Epithelial cell of proximal tubule (primary cell): ENCODE measurements at regions not wholly inside any gene's neighbourhood (a gene's known extent, or its start where the extent isn't known, plus 50 kb on each side); places are given as distances from the start of the nearest gene placed in this dataset.

Experiments used
- DNase-seq: peaks from one replicate; pipeline ENCODE4 v3.0.0-alpha.2; 2011; ENCODE audit warnings: low read depth
- H3K4me3 ChIP-seq: 2 replicates; pipeline ENCODE4 v1.5.1; 2011; ENCODE audit warnings: low read depth, mild to moderate bottlenecking, low read length
- TF ChIP-seq, protein P1 (sequence below): conservative IDR thresholded peaks from 2 replicates; pipeline ENCODE4 v1.5.1; 2012; ENCODE audit warnings: low read depth, mild to moderate bottlenecking, low read length

DNA sequence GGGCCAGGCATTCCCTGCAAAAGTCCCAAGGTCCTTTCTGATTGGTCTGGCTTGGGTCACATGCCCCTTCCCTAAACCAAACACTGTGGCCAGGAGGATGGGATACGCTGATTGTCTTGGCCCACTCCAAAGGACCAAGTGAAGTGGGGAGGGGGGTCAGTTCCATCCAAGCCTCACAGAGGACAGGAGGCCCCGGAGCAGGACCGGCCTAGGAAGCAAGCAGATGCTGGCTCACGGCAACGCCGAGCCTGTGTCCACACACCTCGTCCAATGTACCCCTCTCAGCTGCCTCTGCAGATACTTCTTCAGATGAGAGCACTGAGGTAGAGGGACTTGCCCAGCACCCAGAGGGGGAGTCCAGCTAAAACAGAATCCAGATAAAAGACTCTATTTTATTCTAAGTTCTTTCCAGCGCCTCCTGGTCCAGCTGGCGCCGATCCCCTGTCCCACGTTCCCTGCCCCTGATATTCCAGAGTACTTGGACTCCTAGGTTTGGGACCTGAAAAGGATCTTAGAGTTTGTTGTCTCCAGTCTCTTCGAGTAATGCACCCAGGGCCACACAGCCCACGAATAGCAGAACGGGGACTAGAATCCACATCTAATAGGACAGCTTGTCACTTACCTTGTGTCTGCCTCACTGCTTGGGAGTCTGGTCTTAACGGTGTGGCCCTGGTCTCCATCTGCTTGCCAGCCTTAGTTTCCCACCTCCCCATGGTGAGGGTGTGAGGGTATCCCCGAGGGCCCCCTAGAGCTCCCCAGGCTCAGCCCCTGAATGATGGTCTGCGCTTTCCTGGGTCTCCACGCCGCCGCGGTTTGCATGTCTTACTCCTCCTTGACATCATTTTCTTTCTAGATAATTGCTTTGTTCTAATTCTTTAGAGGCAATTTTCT, 72.4 kb upstream of the UNC5A start:
- TF ChIP-seq, protein P1, sequence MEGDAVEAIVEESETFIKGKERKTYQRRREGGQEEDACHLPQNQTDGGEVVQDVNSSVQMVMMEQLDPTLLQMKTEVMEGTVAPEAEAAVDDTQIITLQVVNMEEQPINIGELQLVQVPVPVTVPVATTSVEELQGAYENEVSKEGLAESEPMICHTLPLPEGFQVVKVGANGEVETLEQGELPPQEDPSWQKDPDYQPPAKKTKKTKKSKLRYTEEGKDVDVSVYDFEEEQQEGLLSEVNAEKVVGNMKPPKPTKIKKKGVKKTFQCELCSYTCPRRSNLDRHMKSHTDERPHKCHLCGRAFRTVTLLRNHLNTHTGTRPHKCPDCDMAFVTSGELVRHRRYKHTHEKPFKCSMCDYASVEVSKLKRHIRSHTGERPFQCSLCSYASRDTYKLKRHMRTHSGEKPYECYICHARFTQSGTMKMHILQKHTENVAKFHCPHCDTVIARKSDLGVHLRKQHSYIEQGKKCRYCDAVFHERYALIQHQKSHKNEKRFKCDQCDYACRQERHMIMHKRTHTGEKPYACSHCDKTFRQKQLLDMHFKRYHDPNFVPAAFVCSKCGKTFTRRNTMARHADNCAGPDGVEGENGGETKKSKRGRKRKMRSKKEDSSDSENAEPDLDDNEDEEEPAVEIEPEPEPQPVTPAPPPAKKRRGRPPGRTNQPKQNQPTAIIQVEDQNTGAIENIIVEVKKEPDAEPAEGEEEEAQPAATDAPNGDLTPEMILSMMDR, result no peak
- no peak overlapping the region for H3K4me3 ChIP-seq
- DNase-seq, result no peak

DNA sequence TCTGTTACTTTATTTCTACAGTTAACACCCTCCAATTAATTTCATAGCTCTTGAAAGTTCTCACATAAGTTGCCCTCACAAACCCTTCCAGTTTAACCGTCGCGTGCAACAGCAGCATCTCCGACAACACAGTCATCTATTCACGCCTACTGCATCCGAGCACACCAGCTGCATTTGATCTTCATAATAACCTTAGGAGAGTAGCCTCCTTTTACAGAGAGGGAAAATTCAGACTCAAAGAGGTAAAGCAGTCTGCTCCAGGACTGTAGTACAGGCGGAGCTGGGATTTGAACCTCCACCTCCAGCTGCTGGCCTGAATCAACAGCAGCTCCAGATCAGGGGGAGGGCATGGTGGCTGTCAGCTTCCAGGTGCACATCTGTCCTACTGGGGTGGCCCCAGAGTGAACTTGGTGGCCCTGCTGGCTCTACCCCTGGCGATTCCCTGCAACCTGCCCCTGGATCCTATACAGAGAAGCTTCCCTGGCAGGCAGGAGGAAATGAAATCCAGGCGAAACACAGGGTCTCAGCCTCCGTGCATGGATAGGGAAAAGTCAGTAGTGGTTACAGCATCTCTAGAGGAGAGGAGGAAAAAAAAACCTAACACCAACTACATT, 71.6 kb upstream of the UNC5A start:
- TF ChIP-seq, protein P1, result no peak
- no peak overlapping the region for H3K4me3 ChIP-seq
- no peak for DNase-seq

DNA sequence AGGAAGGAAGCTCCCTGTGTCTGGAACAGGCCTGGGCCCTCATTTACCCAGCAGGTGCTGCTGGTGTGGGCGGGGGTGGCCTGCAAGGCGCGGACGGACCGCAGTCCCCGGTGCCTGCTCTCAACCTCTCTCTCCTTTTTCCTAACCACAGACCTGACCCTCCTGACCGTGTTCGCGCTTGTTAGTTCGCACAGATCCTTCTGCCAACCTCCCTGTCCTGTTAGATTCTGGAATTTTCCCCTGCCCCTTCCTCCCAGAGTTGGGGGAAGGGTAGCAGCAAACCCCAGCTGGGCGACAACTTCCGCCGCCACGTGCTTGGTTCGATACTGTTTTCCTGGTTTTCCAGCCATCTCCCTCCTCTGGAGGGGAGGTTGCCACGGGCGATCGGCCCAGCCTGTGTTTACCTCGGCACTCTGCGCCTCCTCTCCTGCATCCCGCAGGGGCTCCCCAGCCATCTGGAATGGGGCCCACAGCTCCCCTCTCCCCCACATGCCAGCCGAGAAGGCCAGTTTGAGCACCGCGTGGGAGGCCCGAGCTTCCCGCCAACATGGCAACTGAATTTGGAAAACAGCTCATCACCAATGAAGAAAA, 70.8 kb upstream of the UNC5A start:
- no peak for DNase-seq
- TF ChIP-seq, protein P1, result no peak
- H3K4me3 ChIP-seq, result no peak overlapping the region

DNA sequence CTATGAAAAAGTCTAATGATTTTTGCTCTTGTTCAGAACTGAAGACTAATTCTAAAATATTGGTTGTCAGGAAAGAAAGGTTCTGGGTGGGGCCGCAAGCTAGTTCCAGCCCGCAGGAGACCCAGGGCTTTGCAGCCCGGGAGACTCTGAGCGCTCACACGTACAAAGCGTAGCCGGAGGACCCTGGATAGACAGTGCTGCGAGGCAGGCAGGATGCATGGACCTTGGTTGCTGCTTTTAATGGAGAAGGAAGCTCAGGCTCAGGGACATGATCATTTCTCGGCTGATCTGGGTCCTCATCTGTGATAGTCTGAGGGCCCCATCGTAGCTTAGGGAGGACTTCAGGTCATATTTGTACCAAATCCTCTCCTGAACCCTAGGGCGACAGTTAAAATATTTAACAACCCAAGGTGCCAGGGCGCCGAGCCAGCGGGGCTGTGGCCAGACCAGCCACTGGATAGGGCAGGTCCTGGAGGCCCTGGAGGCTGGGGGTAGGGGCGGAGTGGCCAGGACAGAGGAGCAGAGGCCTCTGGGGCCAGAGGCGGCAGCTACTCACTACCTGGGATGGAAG, 70.1 kb upstream of the UNC5A start:
- TF ChIP-seq, protein P1, result no peak
- no peak overlapping the region for H3K4me3 ChIP-seq
- DNase-seq, result no peak

DNA sequence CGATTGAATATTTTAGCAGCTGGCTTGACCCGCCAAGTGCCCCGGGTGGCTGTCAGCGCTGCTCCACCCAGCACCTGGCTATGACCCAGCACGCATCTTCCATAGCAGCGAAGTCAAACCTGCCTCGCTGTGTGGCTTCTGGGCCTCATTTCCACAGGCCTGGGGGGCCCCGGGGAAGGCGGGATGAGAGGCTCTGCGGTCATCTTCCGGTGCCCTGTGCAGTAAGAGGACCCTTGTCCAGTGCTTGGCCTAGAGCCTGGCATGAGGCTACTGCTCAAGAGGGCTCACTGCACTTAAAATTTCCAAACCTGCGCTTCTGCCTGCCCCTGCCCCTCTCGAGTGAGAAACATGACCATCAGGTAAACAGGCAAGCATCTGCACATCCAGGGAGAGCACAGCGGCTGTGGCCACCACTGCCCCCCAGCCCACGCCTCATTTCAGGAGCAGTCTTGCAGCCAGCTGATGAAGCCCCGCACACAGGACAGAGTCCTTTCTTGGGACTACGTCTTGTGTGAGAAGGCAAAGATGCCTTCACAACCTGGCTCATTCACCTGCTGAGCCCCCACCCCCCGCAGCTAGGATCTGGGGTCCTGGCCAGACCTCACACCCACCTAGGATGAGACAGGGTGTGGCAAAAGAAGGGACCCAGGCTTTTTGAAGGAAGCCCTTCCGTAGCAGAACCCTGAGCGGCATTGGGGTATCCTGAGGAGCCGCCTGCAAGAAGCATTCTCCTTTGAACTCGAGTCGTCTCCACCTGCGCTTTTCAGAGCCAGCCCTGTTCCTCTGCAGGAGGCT, 69.5 kb upstream of the UNC5A start:
- no peak for DNase-seq
- H3K4me3 ChIP-seq, result no peak overlapping the region
- TF ChIP-seq, protein P1, result no peak

DNA sequence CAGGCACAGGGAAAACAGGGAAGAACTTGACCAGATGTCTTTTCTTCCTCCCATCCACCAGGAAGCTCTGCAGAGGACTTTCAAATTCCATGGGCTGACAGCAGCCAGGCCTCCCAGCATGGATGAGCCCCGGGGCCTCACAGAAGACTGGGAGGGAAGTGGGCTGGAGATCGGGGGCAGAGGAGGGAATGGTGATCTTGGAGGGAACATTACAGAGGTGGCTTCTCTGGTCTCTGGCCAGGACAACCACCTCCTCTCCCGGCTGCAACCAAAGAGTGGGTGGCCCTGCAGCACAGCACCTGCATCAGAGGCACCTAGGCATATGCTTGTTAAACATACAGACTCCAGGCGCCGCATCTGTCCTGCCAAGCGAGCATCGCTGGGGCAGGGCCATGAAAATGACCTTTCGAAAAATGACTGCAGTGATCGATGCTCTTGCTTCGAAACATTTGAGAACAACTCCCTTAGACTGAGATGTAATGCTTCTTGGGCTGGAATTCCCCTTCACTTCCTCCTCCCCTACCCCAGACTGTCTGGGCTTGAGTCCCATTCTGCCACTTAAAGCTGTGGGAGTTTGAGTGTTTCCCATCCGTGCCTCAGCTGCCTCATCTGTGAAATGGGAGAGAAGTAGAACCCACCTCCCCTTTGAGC, 68.7 kb upstream of the UNC5A start:
- no peak overlapping the region for H3K4me3 ChIP-seq
- DNase-seq, result no peak
- TF ChIP-seq, protein P1, result no peak
